OCI-LY1 (cell line): ENCODE measurements at regions not wholly inside any gene's neighbourhood (a gene's known extent, or its start where the extent isn't known, plus 50 kb on each side); places are given as distances from the start of the nearest gene placed in this dataset.

ENCODE experiments used
- H2AFZ ChIP-seq: fragments of 200-600 bp; sonication (generic), shearing (Covaris generic); 2 replicates; pipeline ENCODE4 v1.6.0; 2014; ENCODE audit warnings: antibody characterized with exemption, mild to moderate bottlenecking, low read length
- H3F3A ChIP-seq: fragments of 200-600 bp; sonication (generic), shearing (Covaris generic); 2 replicates; pipeline ENCODE4 v1.6.0; 2014; ENCODE audit warnings: mild to moderate bottlenecking, antibody characterized with exemption, low read length, moderate library complexity; ENCODE audit not compliant: insufficient read depth
- H3K27ac ChIP-seq: fragments of 200-600 bp; sonication (generic); 2 replicates; pipeline ENCODE4 v1.5.1; 2014; ENCODE audit warnings: low read length, mixed run types, mild to moderate bottlenecking, low read depth; ENCODE audit not compliant: poor library complexity, severe bottlenecking
- H3K27me3 ChIP-seq: fragments of 200-600 bp; sonication (generic); 2 replicates; pipeline ENCODE4 v1.6.0; 2014; ENCODE audit warnings: antibody characterized with exemption, mild to moderate bottlenecking, low read length, moderate library complexity; ENCODE audit not compliant: insufficient read depth
- H3K36me3 ChIP-seq: fragments of 200-600 bp; sonication (generic); 2 replicates; pipeline ENCODE4 v1.6.1; 2014; ENCODE audit warnings: mild to moderate bottlenecking, antibody characterized with exemption, low read length, moderate library complexity, mixed read lengths; ENCODE audit not compliant: insufficient read depth
- H3K4me1 ChIP-seq: fragments of 200-600 bp; sonication (generic); 2 replicates; pipeline ENCODE4 v1.5.1; 2014; ENCODE audit warnings: mild to moderate bottlenecking, low read length, moderate library complexity; ENCODE audit not compliant: insufficient read depth, severe bottlenecking
- H3K4me2 ChIP-seq: fragments of 200-600 bp; sonication (generic), shearing (Covaris generic); 2 replicates; pipeline ENCODE4 v1.6.1; 2014; ENCODE audit warnings: low read length
- H3K4me3 ChIP-seq: fragments of 200-600 bp; sonication (generic); 2 replicates; pipeline ENCODE4 v1.5.1; 2014; ENCODE audit warnings: low read length, low read depth, mild to moderate bottlenecking, mixed read lengths; ENCODE audit not compliant: poor library complexity, severe bottlenecking
- H3K79me2 ChIP-seq: fragments of 200-600 bp; shearing (Covaris generic); 2 replicates; pipeline ENCODE4 v1.6.1; 2016; ENCODE audit warnings: mixed run types, low read length, mixed read lengths; ENCODE audit not compliant: insufficient read depth
- H3K9ac ChIP-seq: fragments of 200-600 bp; sonication (generic), shearing (Covaris generic); 2 replicates; pipeline ENCODE4 v1.6.1; 2014; ENCODE audit warnings: mild to moderate bottlenecking, low read length, mixed read lengths
- H3K9me2 ChIP-seq: fragments of 200-600 bp; sonication (generic), shearing (Covaris generic); 2 replicates; pipeline ENCODE4 v1.6.1; 2014; ENCODE audit warnings: low read depth, mild to moderate bottlenecking, low read length, mixed read lengths
- H3K9me3 ChIP-seq: fragments of 200-600 bp; shearing (Covaris generic); 2 replicates; pipeline ENCODE4 v1.6.1; 2014; ENCODE audit warnings: low read length, mixed read lengths
- H4K20me1 ChIP-seq: fragments of 200-600 bp; sonication (generic), shearing (Covaris generic); 2 replicates; pipeline ENCODE4 v1.6.0; 2016; ENCODE audit warnings: mild to moderate bottlenecking, low read length; ENCODE audit not compliant: insufficient read depth
- CTCF ChIP-seq: fragments of 200-600 bp; sonication (generic), shearing (Covaris generic); IDR thresholded peaks from 2 replicates; pipeline ENCODE4 v1.5.1; 2017; ENCODE audit warnings: mild to moderate bottlenecking, antibody characterized with exemption, low read length, moderate library complexity, mixed read lengths
- EZH2 ChIP-seq: fragments of 200-600 bp; sonication (generic), shearing (Covaris generic); IDR thresholded peaks from 2 replicates; pipeline ENCODE4 v1.8.0; 2017; ENCODE audit warnings: borderline replicate concordance, mixed run types, mild to moderate bottlenecking, antibody characterized with exemption, low read length, moderate library complexity, mixed read lengths

- Histone ChIP-seq H3K79me2 (no peaks in the 10 kb centered on the region), H2AFZ (no peak overlapping the region), H3K36me3 (no peaks in the 10 kb centered on the region), H4K20me1 (no peaks in the 10 kb centered on the region), H3F3A (no peaks in the 10 kb centered on the region), H3K27me3 (no peaks in the 10 kb centered on the region), H3K9me2 (no peaks in the 10 kb centered on the region), H3K27ac (no peak overlapping the region), H3K4me2 (no peak overlapping the region), H3K9me3 (no peaks in the 10 kb centered on the region; the same call in 1 of the 2 replicates), H3K9ac (no peak overlapping the region), H3K4me1 (no peaks in the 10 kb centered on the region), H3K4me3 (no peak overlapping the region)
- TF ChIP-seq EZH2 (no peak), CTCF (no peak)
Measured at GRCh38 chr12:67111182-67111581, 158.0 kb upstream of the CAND1 start.

GRCh38 chr12:67112586-67112985, 156.6 kb upstream of the CAND1 start:
- H3K4me3 ChIP-seq: no peak overlapping the region
- TF ChIP-seq CTCF: no peak

GRCh38 chr12:67116134-67116533, 153.0 kb upstream of the CAND1 start:
- H3K79me2 ChIP-seq: no peaks in the 10 kb centered on the region
- H3K27ac ChIP-seq: no peak overlapping the region
- no peaks in the 10 kb centered on the region for H3K27me3 ChIP-seq
- no peaks in the 10 kb centered on the region for H3K36me3 ChIP-seq
- H3F3A ChIP-seq: no peaks in the 10 kb centered on the region
- H3K4me1 ChIP-seq: no peaks in the 10 kb centered on the region
- no peaks in the 10 kb centered on the region for H3K9me3 ChIP-seq
- H3K4me3 ChIP-seq: no peak overlapping the region
- H3K9ac ChIP-seq: no peak overlapping the region
- TF ChIP-seq CTCF: no peak
- TF ChIP-seq EZH2: no peak
- H4K20me1 ChIP-seq: no peaks in the 10 kb centered on the region
- no peak overlapping the region for H3K4me2 ChIP-seq
- H3K9me2 ChIP-seq: no peaks in the 10 kb centered on the region
- no peak overlapping the region for H2AFZ ChIP-seq

More at GRCh38 chr12:67112586-67112985, 156.6 kb upstream of the CAND1 start:
- no peak overlapping the region for H3K4me2 ChIP-seq
- H4K20me1 ChIP-seq: no peaks in the 10 kb centered on the region
- H3K27ac ChIP-seq: no peak overlapping the region
- H3F3A ChIP-seq: no peaks in the 10 kb centered on the region
- H3K9me3 ChIP-seq: no peaks in the 10 kb centered on the region
- no peak overlapping the region for H3K9ac ChIP-seq
- H3K9me2 ChIP-seq: no peaks in the 10 kb centered on the region
- no peak overlapping the region for H2AFZ ChIP-seq
- H3K4me1 ChIP-seq: no peaks in the 10 kb centered on the region
- H3K27me3 ChIP-seq: no peaks in the 10 kb centered on the region
- H3K36me3 ChIP-seq: no peaks in the 10 kb centered on the region
- H3K79me2 ChIP-seq: no peaks in the 10 kb centered on the region
